A673 (cell line): ENCODE measurements at regions not wholly inside any gene's neighbourhood (a gene's known extent, or its start where the extent isn't known, plus 50 kb on each side); places are given as distances from the start of the nearest gene placed in this dataset.

ENCODE experiments used
- CTCF ChIP-seq: fragments of 300-800, 200-600 bp; sonication (generic); conservative IDR thresholded peaks from 2 replicates; pipeline ENCODE4 v1.5.1; 2017; ENCODE audit warnings: low read depth, mild to moderate bottlenecking, antibody characterized with exemption, low read length, moderate library complexity, mixed read lengths
- EZH2 ChIP-seq: fragments of 200-600 bp; sonication (generic); IDR thresholded peaks from 2 replicates; pipeline ENCODE4 v1.6.1; 2017; ENCODE audit warnings: borderline replicate concordance, low read depth, mild to moderate bottlenecking, mixed read lengths, antibody characterized with exemption, low read length; ENCODE audit not compliant: poor library complexity, severe bottlenecking

GRCh38 chrX:76921176-76921575, 493.7 kb downstream of the MAGEE1 start:
- TF ChIP-seq CTCF = no peak
- TF ChIP-seq EZH2 = no peak
